Stimulated activated CD4-positive, alpha-beta T cell treated with anti-CD3 and anti-CD28 coated beads, TNF-alpha, amount 100 ng/mL, for 24 hours (primary cell): ENCODE measurements at regions not wholly inside any gene's neighbourhood (a gene's known extent, or its start where the extent isn't known, plus 50 kb on each side); places are given as distances from the start of the nearest gene placed in this dataset.
"Not testable (repeated sequence)": the region's sequence is repeated elsewhere in the genome, so short reads cannot be mapped to it uniquely, and the experiment has no call there.

Experiments
- DNase-seq, 3 experiments: peaks; one replicate each; pipeline ENCODE4 v3.0.0-alpha.2; 2020; ENCODE audit warnings: low read depth in 3 of 3

- DNase-seq, result no peak
Measured at GRCh38 chr5:44942524-44943001, 133.8 kb downstream of the MRPS30 start.

GRCh38 chr5:44943647-44944046 lies 134.9 kb downstream of the MRPS30 start:
- DNase-seq, result no peak

- no peak for DNase-seq
Measured at GRCh38 chr5:44945743-44946142, 137.0 kb downstream of the MRPS30 start.

GRCh38 chr5:44949687-44950086 lies 140.9 kb downstream of the MRPS30 start:
- DNase-seq, result no peak

- no peak for DNase-seq
Measured at GRCh38 chr5:44951371-44951770, 142.6 kb downstream of the MRPS30 start.

- DNase-seq, result no peak
Measured at GRCh38 chr5:44952376-44952775, 143.6 kb downstream of the MRPS30 start.

GRCh38 chr5:44953078-44953477 lies 144.3 kb downstream of the MRPS30 start:
- no peak for DNase-seq

- DNase-seq, result not testable (repeated sequence)
Measured at GRCh38 chr5:44958943-44959454, 150.3 kb downstream of the MRPS30 start.

GRCh38 chr5:44969825-44970224 lies 161.1 kb downstream of the MRPS30 start:
- DNase-seq, result no peak

- not testable (repeated sequence) for DNase-seq
Measured at GRCh38 chr5:44970963-44971362, 162.2 kb downstream of the MRPS30 start.

- DNase-seq, result no peak
Measured at GRCh38 chr5:44974813-44975212, 166.1 kb downstream of the MRPS30 start.

GRCh38 chr5:44981708-44982107 lies 173.0 kb downstream of the MRPS30 start:
- DNase-seq, result no peak

- no peak for DNase-seq
Measured at GRCh38 chr5:44983006-44983405, 174.3 kb downstream of the MRPS30 start.

GRCh38 chr5:44987026-44987425 lies 178.3 kb downstream of the MRPS30 start:
- DNase-seq, result no peak

GRCh38 chr5:44991693-44992092 lies 182.9 kb downstream of the MRPS30 start:
- DNase-seq, result no peak

- DNase-seq, result no peak
Measured at GRCh38 chr5:44993286-44993685, 184.5 kb downstream of the MRPS30 start.

GRCh38 chr5:44997506-44997905 lies 188.8 kb downstream of the MRPS30 start:
- no peak for DNase-seq

GRCh38 chr5:45007102-45007501 lies 198.4 kb downstream of the MRPS30 start:
- not testable (repeated sequence) for DNase-seq

- no peak for DNase-seq
Measured at GRCh38 chr5:45017568-45017967, 208.8 kb downstream of the MRPS30 start.

- no peak for DNase-seq
Measured at GRCh38 chr5:45029553-45029952, 220.8 kb downstream of the MRPS30 start.

GRCh38 chr5:45035991-45036390 lies 227.2 kb downstream of the MRPS30 start:
- no peak for DNase-seq

GRCh38 chr5:45037927-45038326 lies 229.2 kb downstream of the MRPS30 start:
- no peak for DNase-seq

- no peak for DNase-seq
Measured at GRCh38 chr5:45038366-45038987, 229.7 kb downstream of the MRPS30 start.

GRCh38 chr5:45042283-45042682 lies 233.5 kb downstream of the MRPS30 start:
- DNase-seq, result no peak
